OCI-LY3 (cell line): ENCODE measurements at regions not wholly inside any gene's neighbourhood (a gene's known extent, or its start where the extent isn't known, plus 50 kb on each side); places are given as distances from the start of the nearest gene placed in this dataset.

ENCODE experiments used
- H2AFZ ChIP-seq: fragments of 200-600, 300-600 bp; shearing (Covaris generic); 2 replicates; pipeline ENCODE4 v1.6.0; 2014; ENCODE audit warnings: antibody characterized with exemption, low read depth, low read length
- H3K27ac ChIP-seq: fragments of 200-600, 300-600 bp; sonication (generic); 2 replicates; pipeline ENCODE4 v1.5.1; 2014; ENCODE audit warnings: mild to moderate bottlenecking, low read length, moderate library complexity, mixed read lengths
- H3K27me3 ChIP-seq: fragments of 200-600, 300-600 bp; sonication (generic); 2 replicates; pipeline ENCODE4 v1.6.1; 2014; ENCODE audit warnings: low read depth, low read length, mixed read lengths
- H3K36me3 ChIP-seq: fragments of 200-600, 300-600 bp; sonication (generic); replicated peaks from 2 replicates; pipeline ENCODE3; 2014; ENCODE audit warnings: low read depth, low read length, mixed read lengths
- H3K4me1 ChIP-seq: fragments of 300-600, 200-600 bp; sonication (generic); 2 replicates; pipeline ENCODE4 v1.6.1; 2014; ENCODE audit warnings: low read length, mixed read lengths
- H3K4me2 ChIP-seq: fragments of 200-600, 300-600 bp; sonication (generic); 2 replicates; pipeline ENCODE4 v1.6.1; 2014; ENCODE audit warnings: low read length, mixed read lengths
- H3K4me3 ChIP-seq: fragments of 300-600, 200-600 bp; sonication (generic); 2 replicates; pipeline ENCODE4 v1.5.1; 2014; ENCODE audit warnings: antibody characterized with exemption, mild to moderate bottlenecking, low read length, moderate library complexity
- H3K79me2 ChIP-seq: fragments of 300-600, 200-600 bp; shearing (Covaris generic); 2 replicates; pipeline ENCODE4 v1.6.1; 2014; ENCODE audit warnings: mild to moderate bottlenecking, low read length, mixed read lengths
- H3K9ac ChIP-seq: fragments of 300-600, 200-600 bp; shearing (Covaris generic); 2 replicates; pipeline ENCODE4 v1.6.0; 2014; ENCODE audit warnings: mild to moderate bottlenecking, low read length, moderate library complexity
- H3K9me3 ChIP-seq: fragments of 200-600, 300-600 bp; shearing (Covaris generic); 2 replicates; pipeline ENCODE4 v1.6.1; 2014; ENCODE audit warnings: low read length, mixed read lengths; ENCODE audit not compliant: insufficient read depth
- H4K20me1 ChIP-seq: fragments of 200-600, 300-600 bp; sonication (generic); 2 replicates; pipeline ENCODE4 v1.6.1; 2016; ENCODE audit warnings: low read length, mixed read lengths; ENCODE audit not compliant: insufficient read depth
- EZH2phosphoT487 ChIP-seq: fragments of 200-600 bp; shearing (Covaris generic); IDR thresholded peaks from 2 replicates; pipeline ENCODE4 v1.6.1; 2018; ENCODE audit warnings: antibody characterized with exemption, mixed run types, low read depth
- TF ChIP-seq, protein P1 (sequence below): fragments of 200-600, 300-600 bp; sonication (generic); IDR thresholded peaks from 2 replicates; pipeline ENCODE4 v1.5.1; 2014; ENCODE audit warnings: antibody characterized with exemption, low read length, low read depth

DNA sequence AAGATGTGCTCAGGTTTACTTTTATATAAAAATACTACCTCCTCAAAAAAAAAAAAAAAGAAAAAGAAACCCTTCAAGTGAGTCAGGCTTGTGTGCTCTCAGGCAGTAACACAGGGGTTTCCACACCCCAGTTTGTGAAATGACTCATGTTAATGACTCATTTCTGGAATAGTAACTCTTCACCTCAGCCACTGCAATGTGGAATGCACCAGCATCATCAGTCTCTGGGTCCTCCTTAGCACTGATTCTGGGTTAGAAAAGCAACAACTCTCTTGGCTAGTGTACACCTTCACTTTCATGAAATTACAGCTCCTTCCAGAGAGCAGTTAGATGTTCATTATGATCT lies 110.6 kb downstream of the EMX2 start:
- Histone ChIP-seq H3K9ac (no peak overlapping the region), H3K9me3 (peaks cover 9% of the 10 kb centered on the region; the same call in 1 of the 2 replicates), H3K4me2 (peak overlapping the region; percentile 72), H3K79me2 (no peaks in the 10 kb centered on the region), H3K27me3 (no peaks in the 10 kb centered on the region), H3K27ac (peak overlapping the region; percentile 50), H4K20me1 (no peaks in the 10 kb centered on the region), H2AFZ (no peak overlapping the region), H3K4me3 (0 out of 2 replicates have a peak overlapping the region, but pooled peaks have one; percentile 15), H3K36me3 (peaks cover 4% of the 10 kb centered on the region), H3K4me1 (peaks cover 46% of the 10 kb centered on the region)
- TF ChIP-seq, protein P1, sequence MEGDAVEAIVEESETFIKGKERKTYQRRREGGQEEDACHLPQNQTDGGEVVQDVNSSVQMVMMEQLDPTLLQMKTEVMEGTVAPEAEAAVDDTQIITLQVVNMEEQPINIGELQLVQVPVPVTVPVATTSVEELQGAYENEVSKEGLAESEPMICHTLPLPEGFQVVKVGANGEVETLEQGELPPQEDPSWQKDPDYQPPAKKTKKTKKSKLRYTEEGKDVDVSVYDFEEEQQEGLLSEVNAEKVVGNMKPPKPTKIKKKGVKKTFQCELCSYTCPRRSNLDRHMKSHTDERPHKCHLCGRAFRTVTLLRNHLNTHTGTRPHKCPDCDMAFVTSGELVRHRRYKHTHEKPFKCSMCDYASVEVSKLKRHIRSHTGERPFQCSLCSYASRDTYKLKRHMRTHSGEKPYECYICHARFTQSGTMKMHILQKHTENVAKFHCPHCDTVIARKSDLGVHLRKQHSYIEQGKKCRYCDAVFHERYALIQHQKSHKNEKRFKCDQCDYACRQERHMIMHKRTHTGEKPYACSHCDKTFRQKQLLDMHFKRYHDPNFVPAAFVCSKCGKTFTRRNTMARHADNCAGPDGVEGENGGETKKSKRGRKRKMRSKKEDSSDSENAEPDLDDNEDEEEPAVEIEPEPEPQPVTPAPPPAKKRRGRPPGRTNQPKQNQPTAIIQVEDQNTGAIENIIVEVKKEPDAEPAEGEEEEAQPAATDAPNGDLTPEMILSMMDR = no peak

DNA sequence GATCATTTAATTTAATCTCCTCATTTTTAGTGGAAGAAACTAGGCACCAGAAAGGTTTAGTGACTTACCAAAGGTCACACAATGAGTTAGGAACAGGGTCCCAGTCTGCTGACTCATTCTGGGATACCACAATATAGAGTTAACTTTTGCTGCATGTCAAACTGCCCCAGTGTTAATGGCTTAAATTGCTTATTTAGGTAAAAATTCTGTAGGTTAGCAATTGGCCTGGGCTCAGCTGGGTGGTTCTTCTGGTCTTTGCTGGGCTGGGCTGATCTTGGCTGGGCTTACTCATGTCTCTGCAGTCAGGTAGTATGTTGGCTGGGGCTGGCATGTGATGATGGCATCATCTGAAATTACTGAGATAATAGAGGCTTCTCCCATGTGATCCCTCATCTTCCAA lies 111.6 kb downstream of the EMX2 start:
- no peak overlapping the region for H3K4me2 ChIP-seq
- no peak for TF ChIP-seq EZH2phosphoT487
- TF ChIP-seq, protein P1 = no peak

DNA sequence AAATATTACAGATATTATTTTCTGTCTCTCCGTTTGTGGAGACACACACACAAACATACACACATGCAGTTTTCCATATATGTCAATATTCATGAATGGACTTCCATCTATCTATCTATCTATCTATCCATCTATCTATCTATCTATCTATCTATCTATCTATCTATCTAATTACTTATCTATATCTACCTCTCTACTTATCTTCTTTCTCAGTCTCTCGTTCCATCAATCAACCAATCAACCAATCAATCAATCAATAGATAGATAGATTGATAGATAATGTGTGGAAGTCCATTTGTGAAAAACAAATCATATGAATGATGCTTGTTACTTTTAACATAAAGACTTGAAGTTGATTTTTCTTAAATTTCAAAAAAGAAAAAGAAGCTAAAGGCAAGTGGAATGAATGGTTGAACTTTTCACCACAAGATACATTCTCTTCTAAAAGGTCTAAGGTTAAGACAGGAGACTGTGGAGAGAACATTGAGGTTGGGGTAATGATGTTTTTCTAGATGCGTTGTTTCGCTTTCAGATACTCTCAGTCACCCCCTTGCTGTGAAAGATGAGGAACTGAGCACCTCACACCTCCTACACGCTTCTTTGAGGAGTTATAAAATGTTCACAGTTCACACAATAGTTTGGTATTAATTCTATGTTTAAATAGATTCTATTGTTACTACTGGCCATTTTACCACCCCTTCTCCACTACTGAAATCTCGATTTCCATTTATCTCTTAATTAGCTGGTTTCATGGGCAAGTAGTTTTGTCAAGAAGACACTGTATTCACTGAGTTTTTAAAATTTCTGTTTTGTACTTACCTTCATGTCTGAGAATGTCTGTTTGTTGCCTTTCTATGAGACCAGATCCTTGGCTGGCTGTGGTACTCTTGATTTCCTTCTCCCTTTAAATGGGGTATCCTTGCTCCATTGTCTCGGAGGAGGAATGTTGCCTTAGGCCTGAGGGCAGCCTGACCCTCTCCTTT lies 114.1 kb downstream of the EMX2 start:
- H4K20me1 ChIP-seq = no peaks in the 10 kb centered on the region
- H3K9ac ChIP-seq = no peak overlapping the region
- H3K79me2 ChIP-seq = no peaks in the 10 kb centered on the region
- H3K4me3 ChIP-seq = no peak overlapping the region
- TF ChIP-seq, protein P1 = no peak
- H3K27me3 ChIP-seq = no peaks in the 10 kb centered on the region
- peaks cover 9% of the 10 kb centered on the region; the same call in 1 of the 2 replicates for H3K9me3 ChIP-seq
- H3K27ac ChIP-seq = no peak overlapping the region
- peaks cover 35% of the 10 kb centered on the region for H3K4me1 ChIP-seq
- H3K4me2 ChIP-seq = peak overlapping the region; percentile 40
- H3K36me3 ChIP-seq = peaks cover 4% of the 10 kb centered on the region
- H2AFZ ChIP-seq = peak overlapping the region; percentile 61; the same call in 1 of the 2 replicates

More for the DNA sequence above, 111.6 kb downstream of the EMX2 start:
- Histone ChIP-seq H4K20me1 (no peaks in the 10 kb centered on the region), H3K27ac (no peak overlapping the region), H3K4me1 (peaks cover 46% of the 10 kb centered on the region), H2AFZ (no peak overlapping the region), H3K9me3 (peaks cover 9% of the 10 kb centered on the region; the same call in 1 of the 2 replicates), H3K4me3 (no peak overlapping the region), H3K36me3 (peaks cover 4% of the 10 kb centered on the region), H3K27me3 (no peaks in the 10 kb centered on the region), H3K79me2 (no peaks in the 10 kb centered on the region), H3K9ac (no peak overlapping the region)

DNA sequence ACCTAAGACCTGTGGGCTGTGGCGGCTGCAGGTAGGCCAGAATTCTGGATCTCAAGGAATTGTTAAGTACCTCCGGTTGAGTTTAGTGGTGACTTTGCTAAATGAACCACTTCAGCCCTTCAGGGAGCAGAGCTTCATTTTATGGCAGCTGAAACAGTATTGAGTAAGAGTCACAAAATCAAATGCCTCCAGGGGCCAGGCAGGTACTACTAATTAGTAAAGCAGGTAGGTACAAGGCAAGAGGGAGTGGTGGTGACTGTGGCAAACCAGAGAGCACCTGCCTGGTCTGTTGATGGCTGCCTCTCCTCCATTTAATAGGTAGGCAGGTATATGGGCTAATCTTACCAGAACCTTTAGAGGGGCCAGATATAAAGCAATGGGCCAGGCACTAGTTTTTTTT lies 118.8 kb downstream of the EMX2 start:
- H3K36me3 ChIP-seq = no peaks in the 10 kb centered on the region
- H3K27ac ChIP-seq = no peak overlapping the region
- H3K4me2 ChIP-seq = no peak overlapping the region
- no peak overlapping the region for H3K9ac ChIP-seq
- peaks cover 11% of the 10 kb centered on the region for H3K4me1 ChIP-seq
- no peak overlapping the region for H3K4me3 ChIP-seq
- no peaks in the 10 kb centered on the region for H3K79me2 ChIP-seq
- no peaks in the 10 kb centered on the region for H3K27me3 ChIP-seq
- no peaks in the 10 kb centered on the region for H3K9me3 ChIP-seq
- H4K20me1 ChIP-seq = no peaks in the 10 kb centered on the region
- H2AFZ ChIP-seq = no peak overlapping the region
- TF ChIP-seq EZH2phosphoT487 = no peak
- TF ChIP-seq, protein P1 = no peak
